ENCODE measurements at regions not wholly inside any gene's neighbourhood (a gene's known extent, or its start where the extent isn't known, plus 50 kb on each side); places are given as distances from the start of the nearest gene placed in this dataset.

GRCh38 chr4:153142700-153143438 lies 61.4 kb upstream of the TRIM2 start:
- peak; percentile 24 for DNase-seq

GRCh38 chr4:153143527-153144348 lies 60.5 kb upstream of the TRIM2 start:
- no peak for DNase-seq

- no peak for DNase-seq
Measured at GRCh38 chr4:153146031-153146430, 58.2 kb upstream of the TRIM2 start.

GRCh38 chr4:153146961-153147360 lies 57.3 kb upstream of the TRIM2 start:
- DNase-seq: no peak

GRCh38 chr4:153148791-153149190 lies 55.5 kb upstream of the TRIM2 start:
- DNase-seq: no peak

- peak; percentile 20 for DNase-seq
Measured at GRCh38 chr4:153151535-153152455, 52.4 kb upstream of the TRIM2 start.

- peak; percentile 65 for DNase-seq
Measured at GRCh38 chr4:153152501-153153338, 51.5 kb upstream of the TRIM2 start.

- DNase-seq: peak; percentile 65
Measured at GRCh38 chr4:153153339-153153871, 50.8 kb upstream of the TRIM2 start.

- DNase-seq: no peak
Measured at GRCh38 chr4:153154007-153154975, 50.0 kb upstream of the TRIM2 start.

Data from stimulated activated CD4-positive, alpha-beta T cell treated with anti-CD3 and anti-CD28 coated beads, Interleukin-12 subunit alpha, Interleukin-12 subunit beta, amount 100 ng/mL, for 4 hours (primary cell).